H9 (cell line): ENCODE measurements at regions not wholly inside any gene's neighbourhood (a gene's known extent, or its start where the extent isn't known, plus 50 kb on each side); places are given as distances from the start of the nearest gene placed in this dataset.

Experiments used
- DNase-seq: peaks from one replicate; pipeline ENCODE4 v3.0.0-alpha.2; 2017
- H2AFZ ChIP-seq: one replicate; pipeline ENCODE4 v1.6.1; 2013; ENCODE audit warnings: mild to moderate bottlenecking, low read length, control low read depth, moderate library complexity
- H2AK5ac ChIP-seq: 2 replicates; pipeline ENCODE4 v1.6.1; 2013; ENCODE audit warnings: low read length, control low read depth, mixed read lengths; ENCODE audit not compliant: insufficient read length
- H2BK120ac ChIP-seq: one replicate; pipeline ENCODE4 v1.6.1; 2013; ENCODE audit warnings: low read depth, mild to moderate bottlenecking, low read length, control low read depth, inconsistent platforms; ENCODE audit not compliant: poor library complexity, severe bottlenecking
- H2BK12ac ChIP-seq: 2 replicates; pipeline ENCODE4 v1.6.1; 2013; ENCODE audit warnings: low read length, control low read depth, mixed read lengths, low read depth; ENCODE audit not compliant: insufficient read length
- H2BK15ac ChIP-seq: 2 replicates; pipeline ENCODE4 v1.6.1; 2013; ENCODE audit warnings: low read depth, low read length, control low read depth
- H2BK20ac ChIP-seq: one replicate; pipeline ENCODE4 v1.6.1; 2013; ENCODE audit warnings: low read depth, mild to moderate bottlenecking, low read length, control low read depth, inconsistent platforms; ENCODE audit not compliant: poor library complexity, severe bottlenecking
- H2BK5ac ChIP-seq: 2 replicates; pipeline ENCODE4 v1.6.1; 2013; ENCODE audit warnings: low read length, control low read depth, mixed read lengths; ENCODE audit not compliant: insufficient read length
- H3K14ac ChIP-seq: 2 replicates; pipeline ENCODE4 v1.6.1; 2013; ENCODE audit warnings: low read length, control low read depth; ENCODE audit not compliant: insufficient read depth
- H3K18ac ChIP-seq: 2 replicates; pipeline ENCODE4 v1.6.1; 2013; ENCODE audit warnings: low read depth, mild to moderate bottlenecking, mixed read lengths, low read length, control low read depth; ENCODE audit not compliant: insufficient read length
- H3K23ac ChIP-seq: 2 replicates; pipeline ENCODE4 v1.6.1; 2013; ENCODE audit warnings: low read length, control low read depth, mixed read lengths, low read depth; ENCODE audit not compliant: insufficient read length
- H3K23me2 ChIP-seq: 2 replicates; pipeline ENCODE4 v1.6.1; 2013; ENCODE audit warnings: low read depth, mild to moderate bottlenecking, mixed read lengths, low read length, control low read depth; ENCODE audit not compliant: insufficient read length, poor library complexity, severe bottlenecking
- H3K27ac ChIP-seq: 2 replicates; pipeline ENCODE4 v1.5.1; 2013; ENCODE audit warnings: low read length, control low read depth, mixed read lengths, low read depth; ENCODE audit not compliant: insufficient read length
- H3K27me3 ChIP-seq: 2 replicates; pipeline ENCODE4 v1.6.1; 2013; ENCODE audit warnings: low read length, control low read depth, inconsistent platforms; ENCODE audit not compliant: insufficient read depth
- H3K4ac ChIP-seq: 2 replicates; pipeline ENCODE4 v1.6.1; 2013; ENCODE audit warnings: low read depth, mild to moderate bottlenecking, control low read depth, inconsistent platforms, low read length, moderate library complexity
- H3K4me1 ChIP-seq: 2 replicates; pipeline ENCODE4 v1.6.1; 2013; ENCODE audit warnings: low read length, control low read depth, inconsistent platforms; ENCODE audit not compliant: insufficient read depth
- H3K4me2 ChIP-seq: 2 replicates; pipeline ENCODE4 v1.6.1; 2013; ENCODE audit warnings: low read length, control low read depth, mixed read lengths; ENCODE audit not compliant: insufficient read length, insufficient read depth
- H3K56ac ChIP-seq: 2 replicates; pipeline ENCODE4 v1.6.1; 2013; ENCODE audit warnings: low read depth, mild to moderate bottlenecking, mixed read lengths, low read length, control low read depth; ENCODE audit not compliant: insufficient read length
- H3K79me1 ChIP-seq: 2 replicates; pipeline ENCODE4 v1.6.1; 2013; ENCODE audit warnings: low read depth, mild to moderate bottlenecking, moderate library complexity, low read length, control low read depth, inconsistent platforms; ENCODE audit not compliant: insufficient read depth, poor library complexity, severe bottlenecking
- H3K79me2 ChIP-seq: 2 replicates; pipeline ENCODE4 v1.6.1; 2013; ENCODE audit warnings: low read length, control low read depth, inconsistent platforms; ENCODE audit not compliant: insufficient read depth
- H3K9ac ChIP-seq: 2 replicates; pipeline ENCODE4 v1.6.1; 2013; ENCODE audit warnings: low read length, control low read depth, mixed read lengths; ENCODE audit not compliant: insufficient read length; ENCODE audit errors: extremely low read depth
- H3K9me3 ChIP-seq: one replicate; pipeline ENCODE4 v1.6.1; 2013; ENCODE audit warnings: low read depth, low read length, inconsistent platforms; ENCODE audit not compliant: control insufficient read depth
- H3T11ph ChIP-seq: one replicate; pipeline ENCODE4 v1.6.1; 2013; ENCODE audit warnings: mild to moderate bottlenecking, low read length, control low read depth, inconsistent platforms
- H4K20me1 ChIP-seq: one replicate; pipeline ENCODE4 v1.6.1; 2013; ENCODE audit not compliant: control insufficient read depth, insufficient read length, insufficient read depth
- H4K5ac ChIP-seq: 2 replicates; pipeline ENCODE4 v1.6.1; 2013; ENCODE audit warnings: low read depth, mild to moderate bottlenecking, mixed read lengths, low read length, control low read depth; ENCODE audit not compliant: insufficient read length
- H4K8ac ChIP-seq: replicated peaks from 2 replicates; pipeline ENCODE4 v1.6.1; 2013; ENCODE audit warnings: low read length, control low read depth, mixed read lengths, low read depth; ENCODE audit not compliant: insufficient read length
- H4K91ac ChIP-seq: 2 replicates; pipeline ENCODE4 v1.6.1; 2013; ENCODE audit warnings: low read depth, mild to moderate bottlenecking, moderate library complexity, mixed read lengths, low read length, control low read depth; ENCODE audit not compliant: insufficient read length
- H3K27ac Mint-ChIP-seq, 3 experiments: 2 replicates in 2 of 3; 3 replicates in 1 of 3; pipeline ENCODE4 v1.8.0; 2020 to 2021; ENCODE audit warnings: mixed read lengths in 3 of 3, mild to moderate bottlenecking in 1 of 3, moderate library complexity in 1 of 3
- H3K27me3 Mint-ChIP-seq: 2 replicates; pipeline ENCODE4 v1.8.0; 2021; ENCODE audit warnings: low read depth, mild to moderate bottlenecking, moderate library complexity, mixed read lengths
- H3K36me3 Mint-ChIP-seq, 3 experiments: 2 replicates in 2 of 3; 3 replicates in 1 of 3; pipeline ENCODE4 v1.8.0; 2020 to 2021; ENCODE audit warnings: low read depth in 3 of 3, mixed read lengths in 3 of 3; ENCODE audit not compliant: insufficient read depth in 1 of 3
- H3K4me1 Mint-ChIP-seq, 2 experiments: 2 replicates each; pipeline ENCODE4 v1.8.0; 2020; ENCODE audit warnings: mixed read lengths in 2 of 2
- H3K4me3 Mint-ChIP-seq, 2 experiments: 2 replicates in 1 of 2; 3 replicates in 1 of 2; pipeline ENCODE4 v1.8.0; 2020 to 2021; ENCODE audit warnings: mild to moderate bottlenecking in 2 of 2, mixed read lengths in 2 of 2, moderate library complexity in 1 of 2
- H3K9me3 Mint-ChIP-seq, 2 experiments: 2 replicates in 1 of 2; 3 replicates in 1 of 2; pipeline ENCODE4 v1.8.0; 2020; ENCODE audit warnings: mild to moderate bottlenecking in 2 of 2, mixed read lengths in 2 of 2, moderate library complexity in 1 of 2
- CTCF ChIP-seq: fragments of 200-600 bp; sonication (generic); conservative IDR thresholded peaks from 3 replicates; pipeline ENCODE4 v1.8.0; 2021; ENCODE audit warnings: antibody characterized with exemption, mild to moderate bottlenecking

- Histone ChIP-seq H3K23me2 (no peaks in the 10 kb centered on the region), H2BK12ac (no peak overlapping the region), H3K4me2 (no peak overlapping the region), H3K56ac (no peak overlapping the region), H4K5ac (no peak overlapping the region), H3K9ac (no peak overlapping the region), H2BK15ac (no peak overlapping the region), H2BK120ac (no peak overlapping the region), H3K4ac (no peak overlapping the region), H2AK5ac (no peak overlapping the region), H3K79me2 (no peaks in the 10 kb centered on the region), H2AFZ (no peak overlapping the region), H3K27ac (no peak overlapping the region), H3K9me3 (no peaks in the 10 kb centered on the region), H3K18ac (no peak overlapping the region), H4K91ac (no peak overlapping the region), H3K14ac (no peak overlapping the region), H3T11ph (no peak overlapping the region), H3K79me1 (no peaks in the 10 kb centered on the region), H4K8ac (no peak overlapping the region), H3K23ac (no peak overlapping the region), H3K27me3 (no peaks in the 10 kb centered on the region), H2BK20ac (no peak overlapping the region), H2BK5ac (no peak overlapping the region), H3K4me1 (no peaks in the 10 kb centered on the region; the same call in 1 of the 2 replicates), H4K20me1 (no peaks in the 10 kb centered on the region)
- peaks cover 0 to 12% (median 9%) of the 10 kb centered on the region in 3 experiments; a peak in 6 of 7 replicates for H3K36me3 Mint-ChIP-seq
- no peaks in the 10 kb centered on the region for H3K27me3 Mint-ChIP-seq
- peak overlapping the region in 2 of 3 experiments; percentile 15 to 47; a peak in 1 of 7 replicates for H3K27ac Mint-ChIP-seq
- H3K9me3 Mint-ChIP-seq: peaks cover 9 to 10% of the 10 kb centered on the region in 2 experiments; a peak in 4 of 5 replicates
- no peak for TF ChIP-seq CTCF
- no peak for DNase-seq
- peaks cover 32 to 38% of the 10 kb centered on the region in 2 experiments for H3K4me1 Mint-ChIP-seq
- H3K4me3 Mint-ChIP-seq: no peak overlapping the region
Measured at GRCh38 chr3:153097213-153097612, 64.8 kb upstream of the RAP2B start.
